GM12865 (cell line): ENCODE measurements at regions not wholly inside any gene's neighbourhood (a gene's known extent, or its start where the extent isn't known, plus 50 kb on each side); places are given as distances from the start of the nearest gene placed in this dataset.

Experiments
- DNase-seq: peaks from one replicate; pipeline ENCODE4 v3.0.0; 2010; ENCODE audit warnings: low read depth
- H3K4me3 ChIP-seq: 2 replicates; pipeline ENCODE4 v1.5.1; 2011; ENCODE audit warnings: mild to moderate bottlenecking, low read depth, low read length, control low read depth
- TF ChIP-seq, protein P1 (sequence below): IDR thresholded peaks from 2 replicates; pipeline ENCODE4 v1.5.1; 2011; ENCODE audit warnings: low read length, control low read depth, low read depth, inconsistent platforms; ENCODE audit not compliant: insufficient read depth; ENCODE audit errors: missing control alignments

DNA sequence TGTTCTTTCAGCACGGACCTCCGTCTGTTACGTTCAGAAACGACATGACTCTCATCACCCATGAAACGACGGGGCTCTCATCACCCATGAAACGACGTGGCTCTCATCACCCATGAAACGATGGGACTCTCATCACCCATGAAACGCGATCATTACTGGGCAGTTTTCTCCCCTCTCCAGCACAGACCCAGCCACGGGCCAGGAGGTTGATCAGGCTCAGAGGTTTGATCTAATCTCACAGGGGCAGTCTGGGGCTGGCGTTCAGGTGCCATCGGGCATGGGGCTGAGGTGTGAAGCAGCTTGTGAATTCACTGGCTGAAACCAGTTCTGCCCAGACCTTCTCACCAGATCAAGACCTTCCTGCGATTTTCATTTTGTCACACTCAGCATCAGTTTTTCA, 296.4 kb downstream of the NDUFA10 start:
- TF ChIP-seq, protein P1, sequence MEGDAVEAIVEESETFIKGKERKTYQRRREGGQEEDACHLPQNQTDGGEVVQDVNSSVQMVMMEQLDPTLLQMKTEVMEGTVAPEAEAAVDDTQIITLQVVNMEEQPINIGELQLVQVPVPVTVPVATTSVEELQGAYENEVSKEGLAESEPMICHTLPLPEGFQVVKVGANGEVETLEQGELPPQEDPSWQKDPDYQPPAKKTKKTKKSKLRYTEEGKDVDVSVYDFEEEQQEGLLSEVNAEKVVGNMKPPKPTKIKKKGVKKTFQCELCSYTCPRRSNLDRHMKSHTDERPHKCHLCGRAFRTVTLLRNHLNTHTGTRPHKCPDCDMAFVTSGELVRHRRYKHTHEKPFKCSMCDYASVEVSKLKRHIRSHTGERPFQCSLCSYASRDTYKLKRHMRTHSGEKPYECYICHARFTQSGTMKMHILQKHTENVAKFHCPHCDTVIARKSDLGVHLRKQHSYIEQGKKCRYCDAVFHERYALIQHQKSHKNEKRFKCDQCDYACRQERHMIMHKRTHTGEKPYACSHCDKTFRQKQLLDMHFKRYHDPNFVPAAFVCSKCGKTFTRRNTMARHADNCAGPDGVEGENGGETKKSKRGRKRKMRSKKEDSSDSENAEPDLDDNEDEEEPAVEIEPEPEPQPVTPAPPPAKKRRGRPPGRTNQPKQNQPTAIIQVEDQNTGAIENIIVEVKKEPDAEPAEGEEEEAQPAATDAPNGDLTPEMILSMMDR = no peak
- no peak for DNase-seq
- no peak overlapping the region for H3K4me3 ChIP-seq

DNA sequence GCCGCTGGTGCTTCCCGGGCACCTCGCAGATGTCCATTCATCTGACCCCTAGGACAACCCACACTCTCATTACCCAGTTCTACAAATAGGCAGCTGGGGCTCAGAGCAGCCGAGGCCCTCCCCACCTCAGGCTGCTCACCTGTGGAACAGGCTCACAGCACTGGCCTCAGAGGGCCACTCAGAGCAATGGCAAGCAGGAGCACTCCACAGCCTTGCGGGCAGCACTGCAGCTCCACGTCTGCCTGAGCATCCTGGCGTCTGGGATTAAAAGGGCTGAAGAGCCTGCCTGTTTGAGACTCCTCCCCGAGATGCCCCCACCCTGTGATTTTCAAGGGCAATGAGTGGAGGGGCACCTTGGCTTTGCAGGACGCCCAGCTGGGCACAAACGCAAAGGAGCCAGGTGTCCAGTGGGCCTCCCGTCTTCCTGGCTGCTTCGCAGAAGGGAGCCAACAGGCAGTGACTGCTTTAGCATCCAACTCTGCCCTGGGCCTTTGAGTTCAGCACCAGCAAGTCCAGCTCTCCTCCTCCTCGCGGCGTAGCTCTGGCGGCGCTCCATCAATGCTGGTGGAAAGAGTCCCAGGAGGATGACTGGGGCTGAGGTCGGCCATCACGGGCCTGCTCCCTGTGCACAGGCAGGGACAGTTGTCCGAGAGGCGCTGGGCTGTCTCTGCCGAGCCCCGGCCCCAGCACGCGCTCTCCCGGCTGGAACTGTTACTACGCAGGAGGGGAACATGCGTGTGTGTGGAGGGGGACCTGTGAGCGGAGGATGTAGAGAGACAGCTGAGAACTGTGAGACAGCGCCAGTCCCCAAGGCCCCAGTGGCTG, 297.2 kb downstream of the NDUFA10 start:
- H3K4me3 ChIP-seq = no peak overlapping the region
- TF ChIP-seq, protein P1 = no peak
- DNase-seq = no peak

DNA sequence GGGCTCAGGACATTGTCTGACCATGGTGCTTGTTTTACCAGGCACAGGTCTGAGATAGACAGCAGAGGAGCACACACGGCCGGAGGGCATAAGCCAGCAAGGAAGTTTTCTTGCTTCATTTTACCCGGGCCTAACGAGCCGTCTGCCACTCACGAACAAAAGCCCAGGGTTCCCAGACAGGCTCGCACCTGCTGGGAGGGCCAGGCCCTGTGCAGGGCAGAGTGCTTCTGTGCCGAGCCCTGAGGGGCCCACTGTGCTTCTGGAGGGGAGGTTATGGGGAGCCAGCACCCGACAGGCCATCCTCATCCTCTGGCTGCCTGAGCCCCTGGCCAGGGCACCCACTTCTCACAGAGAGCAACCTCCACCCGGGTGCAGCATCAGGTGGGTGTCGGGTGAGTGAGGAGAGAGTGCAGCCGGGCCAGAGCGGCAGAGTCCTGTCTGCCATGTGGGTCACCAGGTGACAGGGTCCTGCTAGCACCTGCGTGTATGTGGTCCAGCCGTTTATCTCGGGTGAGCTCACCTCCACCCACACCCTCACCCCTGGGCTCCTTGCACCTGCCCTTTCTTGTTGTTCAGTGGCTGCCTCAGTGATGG, 297.9 kb downstream of the NDUFA10 start:
- H3K4me3 ChIP-seq = no peak overlapping the region
- no peak for DNase-seq
- TF ChIP-seq, protein P1 = no peak

DNA sequence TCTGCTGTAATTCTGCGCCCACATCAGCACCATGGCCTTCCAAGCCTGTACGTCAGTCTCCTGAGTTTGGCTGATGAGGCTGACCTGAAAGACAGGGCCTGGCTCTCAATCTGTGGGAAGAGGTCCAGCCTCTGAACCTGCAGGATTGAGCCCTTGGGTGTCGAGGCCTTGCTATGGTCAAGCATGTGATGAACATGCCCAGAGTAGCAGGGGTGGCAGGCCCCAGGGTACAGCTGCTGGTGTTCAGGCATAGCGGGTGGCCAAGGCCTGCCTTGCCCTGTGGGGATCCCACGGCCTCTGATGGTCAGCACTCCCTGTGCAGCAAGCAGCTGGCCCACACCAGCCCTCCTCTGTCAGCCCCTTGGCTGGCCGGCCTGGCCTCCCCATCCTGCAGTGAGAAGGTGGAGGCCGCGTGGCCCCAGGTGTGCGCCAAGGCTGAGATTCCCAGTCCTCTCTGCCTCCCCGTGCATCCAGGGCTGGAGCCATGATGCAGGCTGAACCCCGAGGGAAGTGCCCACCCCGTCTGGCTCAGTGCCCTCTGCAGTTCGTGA, 298.4 kb downstream of the NDUFA10 start:
- DNase-seq = no peak
- H3K4me3 ChIP-seq = no peak overlapping the region
- TF ChIP-seq, protein P1 = no peak

DNA sequence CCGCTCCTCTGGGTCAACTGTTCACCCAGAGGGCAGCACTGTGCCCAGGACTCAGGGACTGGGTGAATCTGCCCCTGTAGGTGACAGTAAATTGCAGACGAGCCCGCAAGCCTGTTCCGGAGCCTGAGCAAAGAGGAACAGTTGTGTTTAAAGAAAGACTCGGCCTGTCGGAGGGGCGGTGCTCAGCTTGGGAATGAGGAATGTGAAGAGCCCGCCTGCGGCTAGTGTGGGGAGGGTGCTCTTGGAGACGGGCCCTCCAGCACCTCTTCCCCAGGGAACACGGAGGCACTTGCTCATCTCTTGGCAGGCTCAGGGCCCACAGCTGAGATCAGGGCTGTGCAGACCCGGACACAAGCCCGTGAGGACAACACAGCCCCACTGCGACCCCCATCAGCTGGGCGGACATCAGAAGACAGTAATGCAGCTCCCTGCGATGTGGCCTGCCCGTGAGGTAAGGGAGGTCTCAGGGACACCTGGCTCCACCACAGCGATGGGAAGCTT, 299.0 kb downstream of the NDUFA10 start:
- TF ChIP-seq, protein P1 = no peak
- H3K4me3 ChIP-seq = no peak overlapping the region
- no peak for DNase-seq

DNA sequence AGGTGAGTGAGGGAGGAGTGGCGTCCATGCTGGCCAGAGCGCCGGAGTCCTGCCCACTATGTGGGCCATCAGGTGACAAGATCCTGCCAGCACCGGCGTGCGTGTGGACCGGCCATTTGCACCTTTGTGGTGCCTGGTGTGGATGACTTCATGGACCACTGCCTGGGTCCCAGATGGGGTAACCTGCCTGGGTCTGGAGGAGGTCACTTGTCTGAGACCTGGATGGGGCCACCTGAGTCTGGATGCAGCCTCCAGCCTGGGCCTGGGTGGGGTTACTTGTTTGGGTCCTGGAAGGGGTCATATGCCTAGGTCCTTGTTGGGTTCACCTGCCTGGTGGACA, 299.6 kb downstream of the NDUFA10 start:
- TF ChIP-seq, protein P1 = no peak
- no peak for DNase-seq
- no peak overlapping the region for H3K4me3 ChIP-seq
